ENCODE measurements at regions not wholly inside any gene's neighbourhood (a gene's known extent, or its start where the extent isn't known, plus 50 kb on each side); places are given as distances from the start of the nearest gene placed in this dataset.

- TF ChIP-seq CTCF (conservative IDR thresholded peaks at IDR 0.05 in 1 of 2, IDR thresholded peaks at IDR 0.05 in 1 of 2; ENCODE audit: extremely low read depth in 1 of 2, insufficient read depth in 1 of 2, low read depth in 1 of 2, low read length in 2 of 2) (no peak), EZH2 (IDR thresholded peaks at IDR 0.05; ENCODE audit: borderline replicate concordance, low read length) (no peak)
Measured at GRCh38 chr15:81596159-81596865, 222.3 kb upstream of the TMC3 start.
